ENCODE measurements at regions not wholly inside any gene's neighbourhood (a gene's known extent, or its start where the extent isn't known, plus 50 kb on each side); places are given as distances from the start of the nearest gene placed in this dataset.

- intact Hi-C loops (cut with micrococcal nuclease), result no loop called here
- no peak for DNase-seq
- no peaks in the 10 kb centered on the region for H3K36me3 ChIP-seq
- H3K9me3 ChIP-seq (replicated peaks), result no peaks in the 10 kb centered on the region
- peaks cover 18% of the 10 kb centered on the region for H3K4me1 ChIP-seq
- no peak for TF ChIP-seq CTCF (IDR thresholded peaks at IDR 0.05; ENCODE audit: borderline replicate concordance)
- no peaks in the 10 kb centered on the region for H3K27me3 ChIP-seq (ENCODE audit: low read depth)
- no peak overlapping the region for H3K27ac ChIP-seq (replicated peaks)
- no peak overlapping the region for H3K4me3 ChIP-seq
Observed at GRCh38 chr7:15784694-15785030, 98.2 kb upstream of the MEOX2 start.

GRCh38 chr7:15783987-15784693, 97.7 kb upstream of the MEOX2 start:
- H3K36me3 ChIP-seq, result no peaks in the 10 kb centered on the region
- no peak overlapping the region for H3K4me3 ChIP-seq
- no peak for TF ChIP-seq CTCF (IDR thresholded peaks at IDR 0.05; ENCODE audit: borderline replicate concordance)
- no peaks in the 10 kb centered on the region for H3K9me3 ChIP-seq (replicated peaks)
- H3K27ac ChIP-seq (replicated peaks), result no peak overlapping the region
- no peaks in the 10 kb centered on the region for H3K27me3 ChIP-seq (ENCODE audit: low read depth)
- DNase-seq, result no peak
- H3K4me1 ChIP-seq, result peaks cover 22% of the 10 kb centered on the region
- intact Hi-C loops (cut with micrococcal nuclease), result no loop called here

- intact Hi-C loops (cut with micrococcal nuclease), result no loop called here
- Histone ChIP-seq H3K4me3 (no peak overlapping the region), H3K27me3 (ENCODE audit: low read depth) (no peaks in the 10 kb centered on the region), H3K4me1 (peaks cover 35% of the 10 kb centered on the region), H3K9me3 (replicated peaks) (no peaks in the 10 kb centered on the region), H3K27ac (replicated peaks) (no peak overlapping the region), H3K36me3 (no peaks in the 10 kb centered on the region)
- no peak for TF ChIP-seq CTCF (IDR thresholded peaks at IDR 0.05; ENCODE audit: borderline replicate concordance)
- no peak for DNase-seq
Observed at GRCh38 chr7:15782656-15783055, 96.2 kb upstream of the MEOX2 start.

- no peak for DNase-seq
- intact Hi-C loops (cut with micrococcal nuclease), result no loop called here
- TF ChIP-seq CTCF (IDR thresholded peaks at IDR 0.05; ENCODE audit: borderline replicate concordance), result no peak
- Histone ChIP-seq H3K27me3 (ENCODE audit: low read depth) (no peaks in the 10 kb centered on the region), H3K36me3 (no peaks in the 10 kb centered on the region), H3K9me3 (replicated peaks) (no peaks in the 10 kb centered on the region), H3K4me1 (peaks cover 42% of the 10 kb centered on the region), H3K27ac (replicated peaks) (no peak overlapping the region), H3K4me3 (no peak overlapping the region)
Observed at GRCh38 chr7:15781944-15782343, 95.5 kb upstream of the MEOX2 start.

- intact Hi-C loops (cut with micrococcal nuclease), result no loop called here
- no peak overlapping the region for H3K27ac ChIP-seq (replicated peaks)
- H3K4me3 ChIP-seq, result no peak overlapping the region
Observed at GRCh38 chr7:15780271-15780670, 93.8 kb upstream of the MEOX2 start.

More at GRCh38 chr7:15780271-15780670, 93.8 kb upstream of the MEOX2 start:
- H3K27me3 ChIP-seq (ENCODE audit: low read depth), result no peaks in the 10 kb centered on the region
- peaks cover 45% of the 10 kb centered on the region for H3K4me1 ChIP-seq
- no peak for DNase-seq
- H3K36me3 ChIP-seq, result no peaks in the 10 kb centered on the region
- no peaks in the 10 kb centered on the region for H3K9me3 ChIP-seq (replicated peaks)
- no peak for TF ChIP-seq CTCF (IDR thresholded peaks at IDR 0.05; ENCODE audit: borderline replicate concordance)
